Tibial nerve (tissue), 4 donors: ENCODE measurements at regions not wholly inside any gene's neighbourhood (a gene's known extent, or its start where the extent isn't known, plus 50 kb on each side); places are given as distances from the start of the nearest gene placed in this dataset.

ENCODE experiments used
- EP300 ChIP-seq, 2 donors: sonication (generic); formaldehyde crosslinking; IDR thresholded peaks; one replicate each; pipeline ENCODE4 v1.6.1; 2017; ENCODE audit warnings: antibody characterized with exemption in 2 of 2, mild to moderate bottlenecking in 1 of 2
- POLR2A ChIP-seq, 2 donors: fragments of 450-650 bp; IDR thresholded peaks; one replicate each; pipeline ENCODE4 v1.6.1; 2017; ENCODE audit warnings: antibody characterized with exemption in 2 of 2, mild to moderate bottlenecking in 2 of 2, moderate library complexity in 2 of 2
- TF ChIP-seq, protein P1 (sequence below), 5 experiments: fragments of 200-600 bp in 3 of 5; fragments of 450-650 bp in 2 of 5; sonication (generic) in 3 of 5; IDR thresholded peaks; one replicate each; pipeline ENCODE4 v1.5.1; 2016 to 2019; ENCODE audit warnings: antibody characterized with exemption in 5 of 5, mild to moderate bottlenecking in 3 of 5, moderate library complexity in 2 of 5

DNA sequence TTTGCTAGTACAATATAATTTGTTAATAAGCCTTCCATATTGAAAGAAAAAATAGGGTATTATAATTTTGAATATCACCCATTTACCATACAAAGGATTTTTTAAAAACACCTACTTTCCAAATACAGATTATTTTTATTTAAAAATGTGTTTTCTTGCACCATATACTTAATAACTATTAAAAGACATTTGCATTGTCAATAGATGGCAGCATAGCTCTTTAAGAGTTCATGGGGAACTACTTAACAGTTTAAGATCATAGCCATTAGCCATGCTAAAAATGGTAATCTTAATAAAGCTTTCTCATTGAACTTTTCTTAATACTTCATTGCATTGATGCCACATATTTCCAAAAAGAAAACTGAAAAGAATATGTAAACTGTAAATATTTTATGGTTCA, 1995.9 kb downstream of the C4orf33 start:
- TF ChIP-seq POLR2A (IDR thresholded peaks at IDR 0.05) (no peak), EP300 (IDR thresholded peaks at IDR 0.05) (no peak)
- TF ChIP-seq, protein P1, sequence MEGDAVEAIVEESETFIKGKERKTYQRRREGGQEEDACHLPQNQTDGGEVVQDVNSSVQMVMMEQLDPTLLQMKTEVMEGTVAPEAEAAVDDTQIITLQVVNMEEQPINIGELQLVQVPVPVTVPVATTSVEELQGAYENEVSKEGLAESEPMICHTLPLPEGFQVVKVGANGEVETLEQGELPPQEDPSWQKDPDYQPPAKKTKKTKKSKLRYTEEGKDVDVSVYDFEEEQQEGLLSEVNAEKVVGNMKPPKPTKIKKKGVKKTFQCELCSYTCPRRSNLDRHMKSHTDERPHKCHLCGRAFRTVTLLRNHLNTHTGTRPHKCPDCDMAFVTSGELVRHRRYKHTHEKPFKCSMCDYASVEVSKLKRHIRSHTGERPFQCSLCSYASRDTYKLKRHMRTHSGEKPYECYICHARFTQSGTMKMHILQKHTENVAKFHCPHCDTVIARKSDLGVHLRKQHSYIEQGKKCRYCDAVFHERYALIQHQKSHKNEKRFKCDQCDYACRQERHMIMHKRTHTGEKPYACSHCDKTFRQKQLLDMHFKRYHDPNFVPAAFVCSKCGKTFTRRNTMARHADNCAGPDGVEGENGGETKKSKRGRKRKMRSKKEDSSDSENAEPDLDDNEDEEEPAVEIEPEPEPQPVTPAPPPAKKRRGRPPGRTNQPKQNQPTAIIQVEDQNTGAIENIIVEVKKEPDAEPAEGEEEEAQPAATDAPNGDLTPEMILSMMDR (IDR thresholded peaks at IDR 0.05) = peak in 1 of 5 experiments; percentile 15
